Stimulated activated naive CD8-positive, alpha-beta T cell treated with anti-CD3 and anti-CD28 coated beads, Interleukin-15, amount 100 ng/mL, for 72 hours (primary cell): ENCODE measurements at regions not wholly inside any gene's neighbourhood (a gene's known extent, or its start where the extent isn't known, plus 50 kb on each side); places are given as distances from the start of the nearest gene placed in this dataset.
"Not testable (repeated sequence)": the region's sequence is repeated elsewhere in the genome, so short reads cannot be mapped to it uniquely, and the experiment has no call there.

ENCODE experiments used
- ATAC-seq: fragments of 150-1000 bp; cut with Tn5 transposase; 2 replicates; pipeline ENCODE4 v1.10.0; 2021; ENCODE audit warnings: mild to moderate bottlenecking, moderate library complexity
- DNase-seq, 2 donors: peaks; one replicate each; pipeline ENCODE4 v3.0.0; 2021 to 2022
- H3K27ac Mint-ChIP-seq, 2 donors: one replicate each; pipeline ENCODE4 v1.8.0; 2022; ENCODE audit warnings: mild to moderate bottlenecking in 2 of 2, mixed read lengths in 2 of 2, moderate library complexity in 2 of 2
- H3K27me3 Mint-ChIP-seq: one replicate; pipeline ENCODE4 v1.8.0; 2022; ENCODE audit warnings: mixed read lengths
- H3K4me1 Mint-ChIP-seq: one replicate; pipeline ENCODE4 v1.8.0; 2022; ENCODE audit warnings: mild to moderate bottlenecking, mixed read lengths
- H3K4me3 Mint-ChIP-seq, 2 donors: one replicate each; pipeline ENCODE4 v1.8.0; 2022; ENCODE audit warnings: mild to moderate bottlenecking in 2 of 2, mixed read lengths in 2 of 2, moderate library complexity in 1 of 2
- H3K9me3 Mint-ChIP-seq, 2 donors: one replicate each; pipeline ENCODE4 v1.8.0; 2022; ENCODE audit warnings: mixed read lengths in 2 of 2

GRCh38 chr12:89225401-89225800, 126.9 kb downstream of the DUSP6 start:
- DNase-seq (peak; percentile 72 to 89), ATAC-seq (peak; percentile 92)
- Mint-ChIP-seq H3K4me3 (peak overlapping the region; percentile 44 to 75), H3K27ac (peak overlapping the region; percentile 94 to 99), H3K27me3 (no peaks in the 10 kb centered on the region), H3K4me1 (peaks cover 68% of the 10 kb centered on the region), H3K9me3 (peaks cover 0 to 5% of the 10 kb centered on the region in 2 donors)

- not testable (repeated sequence) for ATAC-seq, H3K27me3 Mint-ChIP-seq, H3K4me3 Mint-ChIP-seq, H3K9me3 Mint-ChIP-seq
- peaks cover 55% of the 10 kb centered on the region for H3K4me1 Mint-ChIP-seq
- H3K27ac Mint-ChIP-seq = peak overlapping the region in 1 of 2 donors; percentile 50
- DNase-seq = peak in 1 of 2 donors; percentile 25
Measured at GRCh38 chr12:89222580-89222979, 129.7 kb downstream of the DUSP6 start.

GRCh38 chr12:89217472-89217871, 134.8 kb downstream of the DUSP6 start:
- Mint-ChIP-seq H3K4me3 (no peak overlapping the region), H3K27ac (no peak overlapping the region), H3K27me3 (peaks cover 9% of the 10 kb centered on the region), H3K4me1 (peaks cover 12% of the 10 kb centered on the region), H3K9me3 (peaks cover 0 to 5% of the 10 kb centered on the region in 2 donors)
- no peak for ATAC-seq
- DNase-seq = no peak

DNA sequence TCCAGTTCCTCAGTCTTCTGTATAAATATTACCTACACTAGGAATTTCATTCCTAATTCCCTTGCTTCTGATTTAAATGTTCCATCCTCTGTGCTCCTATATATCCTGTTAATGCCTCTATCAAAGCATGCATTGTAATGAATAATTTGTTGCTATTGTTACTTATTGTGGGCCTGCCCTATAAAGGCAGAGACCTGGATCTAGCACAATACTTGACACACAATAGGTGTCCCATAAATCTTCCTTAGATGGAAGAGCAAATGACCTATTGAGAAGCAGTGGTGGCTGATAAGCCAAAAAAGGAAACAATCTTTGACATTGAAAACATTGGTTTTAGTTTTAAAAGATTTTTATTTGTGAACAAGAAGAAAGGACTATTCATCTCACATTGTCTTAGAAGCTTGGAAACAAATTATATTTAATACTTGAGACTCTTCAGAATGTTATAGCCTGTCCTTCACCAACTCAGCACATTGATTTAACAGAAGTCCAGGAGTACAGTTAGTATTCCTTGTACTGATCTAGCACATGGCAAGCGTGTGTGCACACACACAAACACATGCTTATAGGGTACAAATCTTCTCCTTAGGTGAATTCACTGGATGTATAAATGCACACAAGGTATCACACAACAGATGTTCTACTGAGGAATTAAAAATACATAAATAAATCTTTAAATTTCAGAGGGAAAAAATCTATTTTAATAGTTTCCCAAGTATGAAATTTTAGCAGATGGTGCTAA, 135.9 kb downstream of the DUSP6 start:
- no peak for ATAC-seq
- no peak overlapping the region for H3K27ac Mint-ChIP-seq
- peaks cover 0 to 5% of the 10 kb centered on the region in 2 donors for H3K9me3 Mint-ChIP-seq
- no peak for DNase-seq
- peaks cover 9% of the 10 kb centered on the region for H3K27me3 Mint-ChIP-seq
- peaks cover 18% of the 10 kb centered on the region for H3K4me1 Mint-ChIP-seq
- no peak overlapping the region for H3K4me3 Mint-ChIP-seq

DNA sequence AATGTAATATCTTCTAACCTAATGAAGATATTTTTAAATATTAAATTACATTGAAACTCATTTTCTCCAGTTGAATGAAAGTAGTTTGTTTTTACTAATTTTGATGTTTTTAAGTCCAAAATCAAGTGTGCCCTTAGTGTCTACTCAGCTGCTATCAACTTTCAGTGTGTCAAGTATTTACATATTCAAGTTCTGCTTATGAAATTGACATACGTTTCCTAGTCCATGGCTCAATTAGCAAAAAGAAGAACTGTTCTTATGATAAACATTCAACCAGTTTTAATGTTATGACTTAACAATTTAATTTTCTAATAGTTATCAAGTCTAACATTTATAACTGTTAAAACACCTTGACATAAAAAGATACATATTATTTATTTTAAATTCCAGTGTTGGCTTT, 137.1 kb downstream of the DUSP6 start:
- H3K27me3 Mint-ChIP-seq = peaks cover 9% of the 10 kb centered on the region
- ATAC-seq = no peak
- peaks cover 18% of the 10 kb centered on the region for H3K4me1 Mint-ChIP-seq
- peaks cover 0 to 5% of the 10 kb centered on the region in 2 donors for H3K9me3 Mint-ChIP-seq
- H3K27ac Mint-ChIP-seq = no peak overlapping the region
- DNase-seq = no peak
- H3K4me3 Mint-ChIP-seq = no peak overlapping the region

DNA sequence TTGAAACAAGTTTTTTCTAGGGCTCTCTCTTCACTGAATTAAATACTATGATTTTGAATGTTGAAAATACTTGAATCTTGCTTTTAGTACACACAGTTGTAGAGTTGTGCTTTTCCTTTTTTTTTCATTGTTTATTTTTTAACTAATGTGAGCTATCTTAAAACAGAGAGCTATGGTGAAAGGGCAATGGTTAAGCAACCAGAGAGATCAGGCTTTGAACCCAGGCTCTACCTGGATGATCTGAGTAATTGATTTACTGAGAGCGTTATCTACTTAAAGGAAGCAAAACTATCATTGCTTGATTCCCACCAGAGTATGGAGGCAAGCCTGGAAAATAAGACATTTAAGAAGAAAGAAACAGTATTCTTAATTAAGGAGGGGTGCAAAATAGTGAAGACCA, 138.6 kb downstream of the DUSP6 start:
- no peak overlapping the region for H3K27ac Mint-ChIP-seq
- H3K9me3 Mint-ChIP-seq = peaks cover 0 to 5% of the 10 kb centered on the region in 2 donors
- H3K4me3 Mint-ChIP-seq = no peak overlapping the region
- H3K4me1 Mint-ChIP-seq = peaks cover 18% of the 10 kb centered on the region
- peaks cover 9% of the 10 kb centered on the region for H3K27me3 Mint-ChIP-seq
- DNase-seq = no peak
- no peak for ATAC-seq

GRCh38 chr12:89213139-89213538, 139.2 kb downstream of the DUSP6 start:
- no peak overlapping the region for H3K4me3 Mint-ChIP-seq
- peaks cover 18% of the 10 kb centered on the region for H3K4me1 Mint-ChIP-seq
- no peak for DNase-seq
- peaks cover 9% of the 10 kb centered on the region for H3K27me3 Mint-ChIP-seq
- no peak overlapping the region for H3K27ac Mint-ChIP-seq
- H3K9me3 Mint-ChIP-seq = peaks cover 0 to 5% of the 10 kb centered on the region in 2 donors
- no peak for ATAC-seq

- H3K4me3 Mint-ChIP-seq = no peak overlapping the region
- ATAC-seq (no peak), DNase-seq (no peak)
- peaks cover 9% of the 10 kb centered on the region for H3K27me3 Mint-ChIP-seq
- peaks cover 18% of the 10 kb centered on the region for H3K4me1 Mint-ChIP-seq
- no peak overlapping the region for H3K27ac Mint-ChIP-seq
- H3K9me3 Mint-ChIP-seq = peaks cover 0 to 5% of the 10 kb centered on the region in 2 donors
Measured at GRCh38 chr12:89212339-89212771, 139.9 kb downstream of the DUSP6 start.

DNA sequence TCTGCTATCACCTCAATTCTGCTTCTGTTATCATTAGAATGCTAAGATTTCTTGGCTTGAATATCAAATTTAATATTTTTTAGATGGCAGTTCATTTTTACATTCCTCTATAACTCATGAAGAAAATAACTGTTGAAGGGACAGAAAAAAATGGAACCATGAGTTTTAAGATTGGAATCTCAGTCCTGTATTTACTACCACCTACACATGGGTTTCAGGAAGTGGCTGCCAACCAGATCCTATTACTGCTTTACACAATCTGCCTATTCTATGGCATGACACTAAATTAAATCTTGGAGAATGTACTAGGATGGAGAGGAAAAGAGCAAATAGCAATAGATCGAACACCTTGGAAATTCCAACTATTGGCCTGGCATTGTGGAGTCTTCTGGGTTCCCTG, 140.8 kb downstream of the DUSP6 start:
- Mint-ChIP-seq H3K9me3 (peaks cover 0 to 8% of the 10 kb centered on the region in 2 donors), H3K4me3 (no peak overlapping the region), H3K27me3 (peaks cover 9% of the 10 kb centered on the region), H3K4me1 (peaks cover 12% of the 10 kb centered on the region), H3K27ac (no peak overlapping the region)
- ATAC-seq (no peak), DNase-seq (no peak)

- peak; percentile 73 for ATAC-seq
- H3K27ac Mint-ChIP-seq = no peak overlapping the region
Measured at GRCh38 chr12:89210277-89210676, 142.0 kb downstream of the DUSP6 start.

GRCh38 chr12:89208661-89209096, 143.6 kb downstream of the DUSP6 start:
- Mint-ChIP-seq H3K27me3 (no peaks in the 10 kb centered on the region), H3K9me3 (peaks cover 0 to 3% of the 10 kb centered on the region in 2 donors), H3K27ac (peak overlapping the region in 1 of 2 donors; percentile 38), H3K4me1 (peaks cover 12% of the 10 kb centered on the region), H3K4me3 (no peak overlapping the region)
- DNase-seq (no peak), ATAC-seq (no peak)

More at GRCh38 chr12:89210277-89210676, 142.0 kb downstream of the DUSP6 start:
- H3K4me3 Mint-ChIP-seq = no peak overlapping the region
- peaks cover 0 to 8% of the 10 kb centered on the region in 2 donors for H3K9me3 Mint-ChIP-seq
- peaks cover 9% of the 10 kb centered on the region for H3K27me3 Mint-ChIP-seq
- peaks cover 12% of the 10 kb centered on the region for H3K4me1 Mint-ChIP-seq
- peak in 1 of 2 donors; percentile 10 for DNase-seq

- Mint-ChIP-seq H3K27ac (no peak overlapping the region), H3K27me3 (no peaks in the 10 kb centered on the region), H3K4me3 (no peak overlapping the region), H3K4me1 (peaks cover 7% of the 10 kb centered on the region), H3K9me3 (peaks cover 0 to 3% of the 10 kb centered on the region in 2 donors)
- ATAC-seq (no peak), DNase-seq (no peak)
Measured at GRCh38 chr12:89206390-89206789, 145.9 kb downstream of the DUSP6 start.

DNA sequence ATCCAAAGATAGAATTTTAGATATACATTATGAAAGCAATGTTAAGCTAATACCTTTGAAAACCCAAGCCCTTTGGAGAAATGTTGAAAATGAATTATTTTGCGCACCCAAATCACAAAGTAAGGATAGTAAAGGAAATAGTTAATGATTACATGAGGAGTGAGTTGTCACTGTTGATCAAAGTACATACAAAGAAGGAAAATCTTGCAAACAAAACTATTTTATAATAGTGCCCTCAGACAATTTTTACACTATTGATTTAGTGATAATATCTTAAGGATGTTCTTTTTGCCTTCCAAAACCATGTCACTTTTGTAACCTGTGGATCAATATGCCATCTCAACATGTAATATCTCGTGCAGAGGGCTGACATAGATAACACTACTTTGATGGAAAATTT, 146.8 kb downstream of the DUSP6 start:
- peaks cover 0 to 3% of the 10 kb centered on the region in 2 donors for H3K9me3 Mint-ChIP-seq
- H3K27me3 Mint-ChIP-seq = no peaks in the 10 kb centered on the region
- peaks cover 7% of the 10 kb centered on the region for H3K4me1 Mint-ChIP-seq
- H3K4me3 Mint-ChIP-seq = no peak overlapping the region
- ATAC-seq (no peak), DNase-seq (no peak)
- no peak overlapping the region for H3K27ac Mint-ChIP-seq

GRCh38 chr12:89203144-89203543, 149.2 kb downstream of the DUSP6 start:
- Mint-ChIP-seq H3K4me1 (peaks cover 12% of the 10 kb centered on the region), H3K9me3 (peaks cover 0 to 3% of the 10 kb centered on the region in 2 donors), H3K4me3 (no peak overlapping the region), H3K27me3 (no peaks in the 10 kb centered on the region), H3K27ac (no peak overlapping the region)
- DNase-seq (no peak), ATAC-seq (no peak)

GRCh38 chr12:89200217-89200616, 152.1 kb downstream of the DUSP6 start:
- no peak overlapping the region for H3K4me3 Mint-ChIP-seq
- DNase-seq (no peak), ATAC-seq (no peak)
- no peaks in the 10 kb centered on the region for H3K9me3 Mint-ChIP-seq
- H3K27ac Mint-ChIP-seq = no peak overlapping the region
- peaks cover 12% of the 10 kb centered on the region for H3K4me1 Mint-ChIP-seq
- no peaks in the 10 kb centered on the region for H3K27me3 Mint-ChIP-seq

- peaks cover 7 to 9% of the 10 kb centered on the region in 2 donors for H3K9me3 Mint-ChIP-seq
- H3K4me1 Mint-ChIP-seq = peaks cover 5% of the 10 kb centered on the region
- no peaks in the 10 kb centered on the region for H3K27me3 Mint-ChIP-seq
- no peak for DNase-seq
- no peak for ATAC-seq
- no peak overlapping the region for H3K4me3 Mint-ChIP-seq
- H3K27ac Mint-ChIP-seq = no peak overlapping the region
Measured at GRCh38 chr12:89195470-89195869, 156.8 kb downstream of the DUSP6 start.
